GM18861 (cell line): ENCODE measurements at regions not wholly inside any gene's neighbourhood (a gene's known extent, or its start where the extent isn't known, plus 50 kb on each side); places are given as distances from the start of the nearest gene placed in this dataset.
"Not testable (repeated sequence)": the region's sequence is repeated elsewhere in the genome, so short reads cannot be mapped to it uniquely, and the experiment has no call there.

Experiments
- ATAC-seq: cut with Tn5 transposase; IDR thresholded peaks from one replicate; pipeline ENCODE4 v1.9.1; 2021; ENCODE audit not compliant: unreplicated experiment

DNA sequence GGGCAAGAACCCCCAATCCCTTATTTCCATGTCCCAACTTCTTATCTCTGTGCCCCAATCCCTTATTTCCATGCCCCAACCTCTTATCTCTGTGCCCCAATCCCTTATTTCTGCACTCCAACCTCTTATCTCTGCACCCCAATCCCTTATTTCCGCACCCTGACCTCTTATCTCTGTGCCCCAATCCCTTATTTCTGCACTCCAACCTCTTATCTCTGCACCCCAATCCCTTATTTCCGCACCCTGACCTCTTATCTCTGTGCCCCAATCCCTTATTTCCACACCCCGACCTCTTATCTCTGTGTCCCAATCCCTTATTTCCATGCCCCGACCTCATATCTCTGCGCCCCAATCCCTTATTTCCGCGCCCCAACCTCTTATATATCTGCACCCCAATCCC lies 150.8 kb upstream of the NR4A3 start:
- not testable (repeated sequence) for ATAC-seq

GRCh38 chr9:99677281-99677680 lies 144.4 kb upstream of the NR4A3 start:
- no peak for ATAC-seq

DNA sequence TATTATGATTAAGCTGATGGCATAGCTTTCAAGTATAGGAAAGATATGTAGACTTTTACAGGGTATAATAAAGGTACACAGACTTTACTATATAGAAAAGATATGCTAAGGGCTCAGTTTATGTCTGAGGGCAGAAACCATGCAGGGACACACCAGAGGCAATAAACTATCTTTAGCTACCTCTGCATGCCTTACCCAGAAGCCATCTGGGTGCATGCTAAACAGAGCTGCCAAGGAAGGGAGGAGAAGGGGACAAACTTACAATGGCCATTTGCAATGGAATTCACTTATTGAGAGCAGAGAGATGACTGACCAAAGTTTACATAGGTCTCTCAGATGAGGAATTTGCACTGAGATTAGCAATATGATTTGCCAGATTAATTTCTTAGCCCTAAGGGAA lies 143.1 kb upstream of the NR4A3 start:
- ATAC-seq = no peak

- ATAC-seq = no peak
Observed at GRCh38 chr9:99680191-99680590, 141.5 kb upstream of the NR4A3 start.

- ATAC-seq = no peak
Observed at GRCh38 chr9:99681113-99681512, 140.6 kb upstream of the NR4A3 start.

DNA sequence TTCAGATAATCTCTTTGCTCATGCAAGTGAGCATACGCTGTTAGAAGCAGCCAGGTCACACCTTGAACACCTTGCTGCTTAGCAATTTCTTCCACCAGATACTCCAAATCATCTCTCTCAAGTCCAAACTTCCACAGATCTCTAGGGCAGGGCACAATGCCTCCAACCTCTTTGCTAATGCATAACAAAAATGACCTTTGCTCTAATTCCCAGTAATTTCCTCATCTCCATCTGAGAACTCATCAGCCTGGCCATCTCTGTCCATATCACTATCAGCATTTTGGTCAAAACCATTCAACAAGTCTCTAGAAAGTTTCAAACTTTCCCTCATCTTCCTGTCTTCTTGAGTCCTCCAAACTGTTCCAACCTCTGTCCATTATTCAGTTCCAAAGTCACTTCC lies 139.3 kb upstream of the NR4A3 start:
- no peak for ATAC-seq

- no peak for ATAC-seq
Observed at GRCh38 chr9:99682870-99683269, 138.8 kb upstream of the NR4A3 start.

GRCh38 chr9:99690573-99690972 lies 131.1 kb upstream of the NR4A3 start:
- ATAC-seq = no peak

DNA sequence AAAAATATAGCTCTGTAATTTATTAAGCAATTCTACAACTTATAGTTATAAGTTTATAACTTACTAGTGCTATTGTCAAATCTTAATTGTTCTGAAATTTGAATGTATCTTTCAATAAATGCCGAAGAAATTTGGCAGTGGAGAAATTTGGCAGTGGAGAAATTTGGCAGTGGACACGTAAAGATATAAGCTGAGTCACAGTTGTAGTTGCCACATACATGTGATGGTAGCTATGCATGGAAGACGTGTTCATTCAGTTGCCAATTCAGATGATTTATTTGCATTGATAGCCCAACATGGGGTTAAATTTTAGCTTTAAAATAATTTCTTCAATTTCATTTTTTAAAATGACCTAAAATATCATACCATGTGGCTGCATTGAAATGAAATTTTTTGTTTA lies 127.8 kb upstream of the NR4A3 start:
- no peak for ATAC-seq

GRCh38 chr9:99694393-99694792 lies 127.3 kb upstream of the NR4A3 start:
- no peak for ATAC-seq

DNA sequence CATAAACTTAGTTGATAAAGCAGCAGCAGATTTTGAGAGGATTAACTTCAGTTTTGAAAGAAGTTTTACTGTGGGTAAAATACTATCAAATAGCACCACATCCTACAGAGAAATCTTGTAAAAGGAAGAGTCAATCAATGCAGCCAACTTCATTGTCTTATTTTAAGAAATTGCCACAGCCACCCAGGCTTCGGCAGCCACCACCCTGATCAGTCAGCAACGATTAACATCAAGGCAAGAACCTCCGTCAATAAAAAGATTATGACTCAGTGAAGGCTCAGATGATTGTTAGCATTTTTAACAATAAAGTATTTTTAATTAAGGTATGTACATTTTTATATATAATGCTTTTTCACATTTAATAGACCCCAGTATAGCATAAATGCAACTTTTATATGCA lies 122.3 kb upstream of the NR4A3 start:
- ATAC-seq = no peak

GRCh38 chr9:99712214-99712613 lies 109.5 kb upstream of the NR4A3 start:
- ATAC-seq = no peak

DNA sequence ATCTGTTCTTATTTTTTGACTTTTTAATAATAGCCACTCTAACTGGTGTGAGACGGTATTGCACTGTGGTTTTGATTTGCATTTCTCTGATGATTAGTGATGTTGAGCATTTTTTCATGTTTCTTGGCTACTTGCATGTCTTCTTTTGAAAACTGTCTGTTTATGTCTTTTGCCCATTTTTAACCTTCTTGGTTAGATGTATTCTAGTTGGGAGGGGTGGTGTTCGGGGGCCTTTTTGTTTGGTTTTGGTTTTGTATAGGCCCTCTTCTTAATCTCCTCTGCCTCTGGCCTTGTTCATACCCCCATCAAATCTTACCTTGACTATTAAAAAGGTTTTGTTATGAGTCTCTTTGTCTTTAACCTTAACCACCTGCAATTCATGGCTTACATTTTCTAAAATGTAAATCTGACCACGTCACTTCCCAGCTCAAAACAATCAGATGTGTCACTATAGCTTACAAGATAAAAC lies 107.8 kb upstream of the NR4A3 start:
- ATAC-seq = no peak

GRCh38 chr9:99718631-99719030 lies 103.1 kb upstream of the NR4A3 start:
- ATAC-seq = no peak

DNA sequence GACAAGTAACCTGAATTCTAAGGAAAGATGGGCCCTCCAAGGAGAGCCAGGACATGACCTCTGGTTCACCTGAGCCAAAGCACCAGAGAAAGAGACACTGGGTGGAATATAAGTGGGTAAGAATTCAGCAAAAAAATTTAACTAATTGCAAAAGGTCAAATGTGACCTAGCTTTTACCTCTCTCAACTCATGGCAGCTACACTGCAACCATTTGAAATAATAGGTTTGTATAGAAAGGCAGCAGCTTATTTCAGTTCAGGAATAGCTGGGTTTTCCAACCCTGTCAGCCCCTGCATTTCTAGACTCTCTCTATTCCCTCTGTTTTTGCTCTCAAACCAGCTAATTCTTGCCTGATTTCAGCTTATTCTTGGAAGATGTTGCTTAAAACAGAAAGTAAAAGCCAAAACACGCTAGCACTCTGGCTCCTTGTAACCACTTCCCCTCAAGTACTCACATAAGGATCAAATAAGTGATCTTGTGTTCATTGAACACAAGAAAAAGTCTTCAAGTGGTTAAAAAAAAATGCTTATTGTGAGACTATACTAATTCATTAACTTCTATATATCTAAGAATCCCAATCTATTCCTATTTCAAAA lies 101.1 kb upstream of the NR4A3 start:
- peak; percentile 84 for ATAC-seq

GRCh38 chr9:99721898-99722297 lies 99.8 kb upstream of the NR4A3 start:
- ATAC-seq = no peak

GRCh38 chr9:99722877-99723276 lies 98.8 kb upstream of the NR4A3 start:
- no peak for ATAC-seq

DNA sequence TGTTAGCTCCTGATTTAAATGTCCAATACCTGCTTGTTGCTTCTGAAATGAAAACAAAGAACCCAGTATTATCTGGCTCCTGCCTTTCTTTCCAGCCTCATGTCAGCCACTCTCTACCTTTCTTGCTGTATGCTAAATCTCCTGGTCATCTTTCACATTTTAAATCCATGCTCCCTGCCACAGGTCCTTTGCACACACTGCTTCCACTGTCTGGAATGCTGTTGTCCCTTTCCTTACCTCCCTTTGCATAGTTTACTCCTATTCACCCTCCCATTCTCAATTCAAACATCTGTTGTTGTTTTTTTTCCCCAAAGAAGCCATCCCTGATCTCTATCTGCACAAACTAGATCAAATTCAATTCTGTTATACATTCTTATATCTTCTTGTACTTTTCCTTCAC lies 97.0 kb upstream of the NR4A3 start:
- ATAC-seq = no peak

- no peak for ATAC-seq
Observed at GRCh38 chr9:99725852-99726251, 95.8 kb upstream of the NR4A3 start.

- no peak for ATAC-seq
Observed at GRCh38 chr9:99726758-99727157, 94.9 kb upstream of the NR4A3 start.

DNA sequence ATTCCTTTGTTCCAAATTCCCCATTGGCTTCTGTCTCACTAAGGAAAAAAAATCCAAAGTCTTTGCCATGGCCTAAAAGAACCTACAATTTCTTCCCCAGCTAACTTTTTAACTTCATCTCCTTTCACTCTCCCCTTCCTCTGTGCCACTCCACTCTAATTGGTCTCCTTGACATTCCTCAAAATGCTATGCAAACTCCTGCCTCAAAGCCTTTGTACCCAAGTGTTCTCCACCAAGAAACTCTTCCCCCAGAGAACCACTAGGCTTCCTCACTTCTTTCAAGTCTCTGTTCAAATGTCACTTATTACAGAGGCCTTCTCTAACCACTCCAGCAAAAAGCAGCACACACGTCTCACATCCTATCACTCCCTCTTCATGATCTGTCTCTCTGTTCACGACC lies 91.6 kb upstream of the NR4A3 start:
- ATAC-seq = no peak

GRCh38 chr9:99731950-99732349 lies 89.7 kb upstream of the NR4A3 start:
- no peak for ATAC-seq

DNA sequence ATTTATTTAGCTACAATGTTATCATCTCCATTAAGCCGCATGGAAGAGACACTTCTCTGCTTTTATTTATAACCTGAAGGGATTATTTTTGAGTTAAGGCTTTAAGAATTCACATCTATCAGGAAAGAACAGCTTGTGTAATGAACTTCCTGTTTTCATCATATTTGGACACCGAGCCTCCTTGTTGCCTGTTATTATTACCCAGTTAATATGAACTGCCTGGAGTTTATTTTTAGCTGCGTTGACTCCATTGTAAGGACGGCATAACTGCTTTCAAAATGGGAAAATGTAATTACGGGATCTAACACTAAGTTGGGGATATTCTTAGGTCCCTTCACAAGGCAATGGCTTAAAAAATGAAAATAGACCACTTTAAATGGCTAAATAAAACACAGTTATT lies 89.0 kb upstream of the NR4A3 start:
- no peak for ATAC-seq

- no peak for ATAC-seq
Observed at GRCh38 chr9:99735041-99735440, 86.6 kb upstream of the NR4A3 start.
